Skin epidermis (tissue), 12 donors: ENCODE measurements at regions not wholly inside any gene's neighbourhood (a gene's known extent, or its start where the extent isn't known, plus 50 kb on each side); places are given as distances from the start of the nearest gene placed in this dataset.

Experiments
- H3K27ac ChIP-seq, 21 experiments: fragments of 200-600 bp; sonication (generic) in 11 of 21; one replicate each; pipeline ENCODE4 v1.5.0; 2020; ENCODE audit warnings: mild to moderate bottlenecking in 3 of 21, inconsistent platforms in 2 of 21, moderate library complexity in 2 of 21
- H3K4me3 ChIP-seq, 7 experiments: fragments of 200-600 bp; sonication (generic) in 2 of 7; one replicate each; pipeline ENCODE4 v1.5.0; 2020; ENCODE audit warnings: inconsistent platforms in 2 of 7, mild to moderate bottlenecking in 2 of 7, moderate library complexity in 1 of 7

DNA sequence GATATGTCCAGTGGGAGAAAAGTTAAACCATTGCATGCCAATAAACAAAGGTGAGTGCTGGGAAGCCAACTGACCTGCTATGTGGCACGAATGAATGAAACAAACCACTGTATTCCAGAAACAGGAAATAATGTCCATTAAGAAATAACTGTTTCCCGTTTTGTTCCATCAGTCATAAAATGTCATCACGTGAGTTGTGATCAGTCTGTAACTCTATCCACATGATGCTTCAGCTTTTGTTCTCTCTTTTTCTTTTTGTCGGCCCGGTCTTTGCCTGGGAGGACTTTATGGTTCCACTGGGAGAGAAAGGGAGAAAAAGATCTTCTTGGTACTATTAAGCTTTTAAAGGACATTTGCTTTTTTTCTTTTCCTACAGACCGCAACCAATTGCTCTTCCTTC lies 179.9 kb downstream of the TGFB2 start:
- Histone ChIP-seq H3K4me3 (no peak overlapping the region), H3K27ac (no peak overlapping the region)

DNA sequence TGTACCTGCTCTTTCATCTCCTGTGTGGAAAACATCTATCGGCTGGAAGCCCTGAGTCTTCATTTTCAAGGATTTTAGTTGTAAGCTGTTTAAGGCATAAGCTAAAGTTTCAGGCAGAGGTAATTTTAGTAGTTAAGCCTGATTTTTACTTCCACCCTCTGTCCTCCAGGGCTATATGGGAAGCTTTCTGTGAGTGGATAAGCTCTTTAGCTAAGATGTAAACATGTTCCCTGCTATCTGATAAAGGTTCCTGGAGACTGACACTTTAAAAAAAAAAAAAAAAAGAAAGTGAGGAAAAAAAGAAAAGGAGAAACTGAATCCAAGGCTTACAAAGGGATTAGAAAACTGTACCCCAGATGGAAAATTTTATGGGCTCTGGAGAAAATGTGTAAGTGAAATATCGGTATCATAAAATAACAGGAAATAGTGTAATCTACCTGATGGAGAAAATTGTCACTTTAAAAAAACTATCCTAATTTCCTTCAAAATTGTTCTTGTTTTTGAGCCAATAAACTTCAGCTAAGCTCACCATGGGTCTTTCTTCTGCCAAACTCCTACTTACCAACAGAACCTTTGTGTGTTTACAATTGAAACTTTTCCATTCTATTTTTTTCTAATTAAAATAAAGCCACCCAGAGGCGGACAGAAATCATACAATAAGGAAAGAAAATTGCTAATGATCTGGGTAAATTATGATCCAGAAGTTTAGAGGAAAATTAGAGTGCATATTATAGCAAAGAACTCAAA lies 180.5 kb downstream of the TGFB2 start:
- H3K27ac ChIP-seq, result no peak overlapping the region
- no peak overlapping the region for H3K4me3 ChIP-seq

- Histone ChIP-seq H3K27ac (no peak overlapping the region), H3K4me3 (no peak overlapping the region)
Observed at GRCh38 chr1:218526198-218526580, 181.1 kb downstream of the TGFB2 start.

DNA sequence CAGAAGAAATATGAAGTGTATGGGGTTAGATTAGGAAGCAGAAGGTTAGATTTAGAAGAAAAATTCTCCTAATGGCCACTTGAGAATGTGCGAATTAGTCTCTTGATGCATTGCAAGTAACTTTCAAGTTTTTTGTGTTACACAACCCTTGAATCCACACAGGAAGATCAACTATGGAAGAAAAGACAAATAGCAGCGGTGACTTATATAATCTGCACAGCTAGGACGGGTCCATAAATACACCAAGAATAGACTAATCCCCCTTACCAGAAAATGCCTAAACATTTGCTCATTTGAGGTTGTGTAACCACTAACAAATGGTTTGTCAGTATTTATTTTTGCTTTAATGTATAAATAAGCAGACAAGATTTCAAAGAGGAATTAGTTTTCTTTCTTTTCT lies 182.6 kb downstream of the TGFB2 start:
- Histone ChIP-seq H3K27ac (no peak overlapping the region), H3K4me3 (no peak overlapping the region)

DNA sequence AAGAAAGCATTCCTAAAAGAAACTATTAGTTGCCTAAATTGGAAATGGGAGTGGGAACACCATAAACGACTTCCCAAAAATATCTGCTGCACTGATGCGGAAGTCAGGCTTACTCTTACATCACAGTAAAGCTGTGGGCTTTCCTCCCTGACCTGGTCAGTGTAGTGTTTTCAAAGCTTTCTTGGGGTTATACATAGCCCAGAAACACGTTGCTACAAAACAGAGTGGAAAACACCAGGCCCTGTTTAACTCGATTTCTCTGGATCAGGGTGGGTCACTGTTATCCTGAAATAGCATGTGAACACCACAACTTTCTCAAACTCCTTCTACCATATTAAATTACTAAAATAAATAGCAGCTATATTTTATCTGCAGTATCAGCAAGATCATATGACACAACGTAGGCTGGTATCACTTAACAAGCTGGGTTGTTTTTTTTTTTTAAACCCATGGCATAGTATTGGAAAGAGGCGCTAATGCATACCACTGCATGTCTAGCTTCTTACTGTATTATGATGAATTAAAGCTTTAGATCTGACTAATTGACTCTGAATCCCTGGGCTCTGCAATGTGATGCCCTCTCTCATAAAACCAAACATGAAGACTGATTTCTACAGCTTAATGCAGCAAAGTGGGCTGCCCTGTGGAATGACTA lies 184.6 kb downstream of the TGFB2 start:
- H3K4me3 ChIP-seq, result no peak overlapping the region
- H3K27ac ChIP-seq, result no peak overlapping the region

DNA sequence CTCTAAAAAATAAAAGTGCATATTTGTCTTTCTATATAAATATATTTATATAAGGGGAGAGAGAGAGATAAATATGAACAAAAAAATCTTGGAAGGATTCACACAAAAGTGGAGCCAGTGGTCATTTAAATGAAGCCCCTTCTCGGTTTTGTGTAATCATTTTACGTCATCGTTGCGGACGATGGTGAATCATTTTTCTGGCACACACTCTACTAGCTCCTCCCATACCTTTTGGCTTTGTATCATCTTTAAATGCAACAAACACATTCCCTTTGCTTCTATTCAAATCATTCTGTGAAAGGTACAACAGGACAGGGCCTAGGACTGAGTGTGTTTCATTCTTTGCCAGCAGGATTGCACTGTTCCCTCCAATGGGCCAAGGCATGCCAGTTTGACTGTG lies 186.8 kb downstream of the TGFB2 start:
- H3K27ac ChIP-seq, result no peak overlapping the region
- H3K4me3 ChIP-seq, result no peak overlapping the region

DNA sequence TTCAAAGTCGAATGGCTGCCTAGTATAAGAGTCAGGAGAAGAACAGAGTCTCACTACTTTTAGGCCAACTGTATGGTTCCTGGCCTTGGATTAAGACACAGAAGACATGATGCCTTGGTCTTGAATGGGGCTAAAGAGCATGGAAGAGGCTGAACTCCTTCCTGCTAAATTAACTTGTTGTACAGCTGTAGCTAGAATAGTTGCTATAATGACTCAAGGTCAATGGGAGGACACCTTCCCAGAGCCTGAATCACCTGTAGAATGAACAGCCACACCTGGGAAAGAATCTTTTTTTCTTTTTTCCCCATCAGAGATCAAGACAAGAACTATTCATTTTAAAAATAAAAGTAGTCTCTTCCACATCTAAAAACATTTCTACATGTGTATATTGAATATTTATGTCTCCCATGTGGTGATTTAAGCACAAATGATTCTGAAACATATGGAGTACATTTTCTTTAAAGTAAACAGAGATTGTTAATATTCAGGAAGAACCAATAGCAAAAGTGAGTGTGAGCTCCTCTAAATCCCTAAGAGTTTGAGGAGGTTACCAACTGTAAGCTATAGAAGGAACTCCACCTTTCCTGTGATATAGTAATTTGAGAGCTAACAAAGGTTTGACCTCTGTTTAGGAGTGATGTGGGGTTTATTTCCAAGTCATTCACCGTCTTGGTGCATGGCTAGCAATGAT lies 191.3 kb downstream of the TGFB2 start:
- Histone ChIP-seq H3K4me3 (no peak overlapping the region), H3K27ac (no peak overlapping the region)

GRCh38 chr1:218537122-218537913 lies 192.2 kb downstream of the TGFB2 start:
- no peak overlapping the region for H3K27ac ChIP-seq
- no peak overlapping the region for H3K4me3 ChIP-seq

DNA sequence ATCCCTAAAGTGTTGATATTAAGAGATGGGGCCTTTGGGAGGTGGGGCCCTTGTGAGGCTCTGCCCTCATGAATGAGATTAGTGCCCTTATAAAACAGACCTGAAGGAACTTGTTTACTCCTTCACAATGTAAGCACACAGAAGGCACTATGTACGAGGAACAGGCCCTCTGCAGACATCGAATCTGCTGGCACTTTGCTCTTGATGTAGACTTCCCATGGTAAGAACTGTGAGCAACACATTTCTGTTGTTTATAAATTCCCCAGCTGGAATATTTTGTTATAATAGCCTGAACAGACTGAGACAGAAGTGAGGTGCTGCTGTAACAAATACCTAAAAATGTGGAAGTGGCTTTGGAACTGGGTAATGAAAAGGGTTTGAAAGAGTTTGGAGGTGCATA lies 193.2 kb downstream of the TGFB2 start:
- no peak overlapping the region for H3K27ac ChIP-seq
- no peak overlapping the region for H3K4me3 ChIP-seq

GRCh38 chr1:218546314-218546713 lies 201.2 kb downstream of the TGFB2 start:
- H3K4me3 ChIP-seq, result no peak overlapping the region
- no peak overlapping the region for H3K27ac ChIP-seq

- H3K4me3 ChIP-seq, result no peak overlapping the region
- no peak overlapping the region for H3K27ac ChIP-seq
Observed at GRCh38 chr1:218547957-218548730, 203.0 kb downstream of the TGFB2 start.

GRCh38 chr1:218548764-218549163 lies 203.6 kb downstream of the TGFB2 start:
- H3K27ac ChIP-seq, result no peak overlapping the region
- H3K4me3 ChIP-seq, result no peak overlapping the region

GRCh38 chr1:218553197-218553596 lies 208.1 kb downstream of the TGFB2 start:
- no peak overlapping the region for H3K4me3 ChIP-seq
- H3K27ac ChIP-seq, result no peak overlapping the region

GRCh38 chr1:218556016-218556415 lies 210.9 kb downstream of the TGFB2 start:
- H3K4me3 ChIP-seq, result no peak overlapping the region

GRCh38 chr1:218557731-218558130 lies 212.6 kb downstream of the TGFB2 start:
- Histone ChIP-seq H3K27ac (no peak overlapping the region), H3K4me3 (no peak overlapping the region)

More at GRCh38 chr1:218556016-218556415, 210.9 kb downstream of the TGFB2 start:
- H3K27ac ChIP-seq, result no peak overlapping the region

- H3K4me3 ChIP-seq, result no peak overlapping the region
- H3K27ac ChIP-seq, result no peak overlapping the region
Observed at GRCh38 chr1:218558271-218558810, 213.2 kb downstream of the TGFB2 start.

- Histone ChIP-seq H3K27ac (no peak overlapping the region), H3K4me3 (no peak overlapping the region)
Observed at GRCh38 chr1:218565377-218565776, 220.2 kb downstream of the TGFB2 start.

DNA sequence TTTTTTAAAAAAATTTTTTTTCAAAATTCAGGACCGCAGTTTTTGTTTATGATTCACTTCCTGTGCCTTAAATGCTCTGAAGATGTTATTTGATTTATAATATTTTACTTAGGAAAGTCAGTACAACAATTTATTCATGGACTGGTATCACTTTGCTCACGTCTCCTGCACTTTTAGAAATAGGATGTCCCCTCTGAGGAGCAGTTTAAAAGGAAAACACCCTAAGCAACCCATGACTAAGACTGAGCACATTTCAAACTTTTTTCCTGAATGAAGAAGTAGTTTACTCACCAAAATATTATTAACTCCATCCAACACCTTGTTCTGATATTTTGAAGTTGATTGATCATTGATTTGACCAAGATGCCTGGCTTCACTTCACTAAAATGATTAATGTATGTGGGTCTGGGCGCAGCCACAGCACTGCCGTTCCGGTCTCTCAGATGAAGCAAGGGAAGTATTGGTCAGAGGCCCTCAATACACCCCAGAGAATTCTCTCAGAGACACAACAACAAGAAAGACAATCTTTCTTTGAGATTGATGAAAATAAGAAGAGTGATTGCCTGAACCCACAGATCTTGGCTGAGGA lies 223.9 kb downstream of the TGFB2 start:
- H3K4me3 ChIP-seq, result no peak overlapping the region

GRCh38 chr1:218570456-218570855 lies 225.3 kb downstream of the TGFB2 start:
- Histone ChIP-seq H3K27ac (no peak overlapping the region), H3K4me3 (no peak overlapping the region)

More for the DNA sequence above, 223.9 kb downstream of the TGFB2 start:
- H3K27ac ChIP-seq, result no peak overlapping the region
